KBM-7 (cell line): ENCODE measurements at regions not wholly inside any gene's neighbourhood (a gene's known extent, or its start where the extent isn't known, plus 50 kb on each side); places are given as distances from the start of the nearest gene placed in this dataset.
"Not testable (repeated sequence)": the region's sequence is repeated elsewhere in the genome, so short reads cannot be mapped to it uniquely, and the experiment has no call there.

Source experiments
- DNase-seq: peaks from one replicate; pipeline ENCODE4 v3.0.0-alpha.2; 2015
- in situ Hi-C: fragments of 300-500 bp; cut with MboI; formaldehyde crosslinking; loops from 2 replicates; pipeline ENCODE4 v1.14.3; 2020; ENCODE audit warnings: low sequenced_read_pairs, low pct_unique_long_range_greater_than_20kb, mixed read lengths

GRCh38 chr2:238502088-238502810 is 75.5 kb downstream of the ASB1 start:
- no peak for DNase-seq
- in situ Hi-C loops: no loop called here

GRCh38 chr2:238502956-238503791 is 76.4 kb downstream of the ASB1 start:
- in situ Hi-C loops: no loop called here
- no peak for DNase-seq

- DNase-seq: no peak
- in situ Hi-C loops: no loop called here
These were observed 77.6 kb downstream of the ASB1 start for GRCh38 chr2:238504181-238504931.

- DNase-seq: no peak
- in situ Hi-C loops: no loop called here
These were observed 78.6 kb downstream of the ASB1 start for GRCh38 chr2:238505119-238505891.

- DNase-seq: no peak
- in situ Hi-C loops: no loop called here
These were observed 79.2 kb downstream of the ASB1 start for GRCh38 chr2:238505892-238506280.

GRCh38 chr2:238506371-238507068 is 79.8 kb downstream of the ASB1 start:
- in situ Hi-C loops: no loop called here
- no peak for DNase-seq

- in situ Hi-C loops: no loop called here
- no peak for DNase-seq
These were observed 81.1 kb downstream of the ASB1 start for GRCh38 chr2:238507836-238508235.

GRCh38 chr2:238509151-238509835 is 82.6 kb downstream of the ASB1 start:
- in situ Hi-C loops: no loop called here
- DNase-seq: no peak

- no peak for DNase-seq
- in situ Hi-C loops: no loop called here
These were observed 83.2 kb downstream of the ASB1 start for GRCh38 chr2:238509903-238510302.

- DNase-seq: no peak
- in situ Hi-C loops: no loop called here
These were observed 84.3 kb downstream of the ASB1 start for GRCh38 chr2:238510911-238511613.

GRCh38 chr2:238511614-238511950 is 84.9 kb downstream of the ASB1 start:
- no peak for DNase-seq
- in situ Hi-C loops: no loop called here

GRCh38 chr2:238512247-238512867 is 85.6 kb downstream of the ASB1 start:
- in situ Hi-C loops: no loop called here

GRCh38 chr2:238513346-238513745 is 86.6 kb downstream of the ASB1 start:
- DNase-seq: peak; percentile 46
- in situ Hi-C loops: no loop called here

More at GRCh38 chr2:238512247-238512867, 85.6 kb downstream of the ASB1 start:
- no peak for DNase-seq

GRCh38 chr2:238514024-238514423 is 87.3 kb downstream of the ASB1 start:
- in situ Hi-C loops, DNase-seq: not testable (repeated sequence)

GRCh38 chr2:238515377-238515776 is 88.7 kb downstream of the ASB1 start:
- in situ Hi-C loops: no loop called here
- no peak for DNase-seq

GRCh38 chr2:238517209-238517608 is 90.5 kb downstream of the ASB1 start:
- DNase-seq: no peak
- in situ Hi-C loops: no loop called here

- DNase-seq: no peak
- in situ Hi-C loops: no loop called here
These were observed 91.6 kb downstream of the ASB1 start for GRCh38 chr2:238518172-238518820.
